K562 (cell line): ENCODE measurements at regions not wholly inside any gene's neighbourhood (a gene's known extent, or its start where the extent isn't known, plus 50 kb on each side); places are given as distances from the start of the nearest gene placed in this dataset.

Experiments used
- ARID2 ChIP-seq: fragments of 450-650 bp; IDR thresholded peaks from 2 replicates; pipeline ENCODE4 v1.6.1; 2017; ENCODE audit warnings: antibody characterized with exemption, mild to moderate bottlenecking
- ATF3 ChIP-seq, 2 experiments: fragments of 450-650 bp in 1 of 2; sonication (generic) in 1 of 2; formaldehyde crosslinking in 1 of 2; IDR thresholded peaks in 1 of 2; conservative IDR thresholded peaks in 1 of 2; 2 replicates each; pipeline versions ENCODE4 v1.6.1 to v1.8.1; 2016 to 2023; ENCODE audit warnings: mild to moderate bottlenecking in 2 of 2, moderate library complexity in 2 of 2, inconsistent platforms in 1 of 2, missing genetic modification reagents in 1 of 2
- BRCA1 ChIP-seq, 2 experiments: fragments of 450-650 bp in 1 of 2; sonication (generic) in 1 of 2; formaldehyde crosslinking in 1 of 2; IDR thresholded peaks; 2 replicates each; pipeline versions ENCODE4 v1.5.0 to v1.6.1; 2017 to 2020; ENCODE audit warnings: mild to moderate bottlenecking in 1 of 2, missing genetic modification reagents in 1 of 2
- CREB5 ChIP-seq: fragments of 250-450 bp; sonication (Bioruptor Pico); IDR thresholded peaks from 2 replicates; pipeline ENCODE4 v1.5.0; 2020; ENCODE audit warnings: mild to moderate bottlenecking
- CTCF ChIP-seq, 3 experiments: IDR thresholded peaks in 2 of 3; conservative IDR thresholded peaks in 1 of 3; 2 replicates each; pipeline ENCODE4 v1.5.1; 2011 to 2012; ENCODE audit warnings: low read length in 3 of 3, mild to moderate bottlenecking in 3 of 3, control low read depth in 2 of 3, improper control_type of control experiment in 1 of 3, inconsistent platforms in 1 of 3, low read depth in 1 of 3, mixed read lengths in 1 of 3, moderate library complexity in 1 of 3; ENCODE audit not compliant: insufficient read depth in 2 of 3
- POLR2A ChIP-seq: fragments of 450-650 bp; conservative IDR thresholded peaks from 2 replicates; pipeline ENCODE4 v1.6.1; 2016
- ZBTB7A ChIP-seq: IDR thresholded peaks from 2 replicates; pipeline ENCODE4 v1.6.1; 2011; ENCODE audit warnings: low read depth, mild to moderate bottlenecking, low read length, moderate library complexity, borderline replicate concordance; ENCODE audit not compliant: control insufficient read depth
- ZNF280B ChIP-seq: fragments of 250-450 bp; sonication (Bioruptor Pico); IDR thresholded peaks from 2 replicates; pipeline ENCODE4 v1.5.1; 2021; ENCODE audit warnings: mild to moderate bottlenecking
- ZNF318 ChIP-seq, 2 experiments: fragments of 450-650 bp; IDR thresholded peaks; 2 replicates each; pipeline ENCODE4 v1.6.1; 2016; ENCODE audit warnings: mild to moderate bottlenecking in 2 of 2, borderline replicate concordance in 1 of 2, low read depth in 1 of 2, moderate library complexity in 1 of 2
- ZNF445 ChIP-seq: fragments of 250-450 bp; sonication (Bioruptor Pico); IDR thresholded peaks from 2 replicates; pipeline ENCODE4 v1.4.0; 2020; ENCODE audit warnings: low read depth, mild to moderate bottlenecking, moderate library complexity
- ZNF639 ChIP-seq, 2 experiments: fragments of 200-800 bp in 1 of 2; sonication (Bioruptor generic) in 1 of 2; sonication (generic) in 1 of 2; formaldehyde crosslinking in 1 of 2; IDR thresholded peaks in 1 of 2; conservative IDR thresholded peaks in 1 of 2; 2 replicates each; pipeline versions ENCODE4 v1.5.0 to v1.6.1; 2016 to 2020; ENCODE audit warnings: missing compliant biosample characterization in 1 of 2, missing genetic modification characterization in 1 of 2, missing genetic modification reagents in 1 of 2

- TF ChIP-seq CTCF (IDR thresholded peaks at IDR 0.05 in 2 of 3, conservative IDR thresholded peaks at IDR 0.05 in 1 of 3; ENCODE audit: insufficient read depth in 2 of 3, low read depth in 1 of 3, low read length in 3 of 3) (no peak), ZNF445 (no peak), CREB5 (CRISPR knock-in tag) (no peak), ARID2 (no peak), ZBTB7A (no peak), ZNF639 (CRISPR knock-in tag; conservative IDR thresholded peaks at IDR 0.05 in 1 of 2, IDR thresholded peaks at IDR 0.05 in 1 of 2) (no peak), ZNF280B (CRISPR knock-in tag) (no peak), ATF3 (IDR thresholded peaks at IDR 0.05) (no peak), ATF3 (CRISPR knock-in tag; conservative IDR thresholded peaks at IDR 0.05) (no peak), POLR2A (no peak), ZNF318 (IDR thresholded peaks at IDR 0.05; ENCODE audit: borderline replicate concordance in 1 of 2, low read depth in 1 of 2) (no peak), BRCA1 (IDR thresholded peaks at IDR 0.05) (no peak), BRCA1 (CRISPR knock-in tag; IDR thresholded peaks at IDR 0.05) (no peak)
Measured at GRCh38 chrX:7993873-7994272, 66.7 kb upstream of the PNPLA4 start.
